ENCODE measurements at regions not wholly inside any gene's neighbourhood (a gene's known extent, or its start where the extent isn't known, plus 50 kb on each side); places are given as distances from the start of the nearest gene placed in this dataset.

- Histone ChIP-seq H4K20me1 (replicated peaks in 1 of 2; ENCODE audit: control insufficient read depth in 1 of 2, insufficient read depth in 2 of 2, low read length in 2 of 2) (no peaks in the 10 kb centered on the region), H2BK20ac (ENCODE audit: low read length) (no peak overlapping the region), H4K5ac (ENCODE audit: insufficient read length, low read depth, low read length) (no peak overlapping the region), H3K23me2 (ENCODE audit: low read depth, low read length) (no peaks in the 10 kb centered on the region), H4K8ac (ENCODE audit: extremely low read depth, insufficient read depth, low read length) (no peak overlapping the region), H3K4me3 (ENCODE audit: extremely low read depth in 1 of 4, insufficient read depth in 2 of 4, low read depth in 3 of 4, low read length in 4 of 4) (no peak overlapping the region), H4K91ac (replicated peaks; ENCODE audit: insufficient read length, low read length) (no peak overlapping the region), H3K4me2 (ENCODE audit: insufficient read depth in 1 of 2, low read depth in 2 of 2, low read length in 2 of 2) (no peak overlapping the region), H2AFZ (ENCODE audit: low read length) (no peak overlapping the region), H3K27ac (ENCODE audit: low read depth, low read length) (no peak overlapping the region), H3K27me3 (replicated peaks in 1 of 4; ENCODE audit: control insufficient read depth in 3 of 4, extremely low read depth in 1 of 4, insufficient read depth in 3 of 4, low read length in 3 of 4) (no peaks in the 10 kb centered on the region), H3K4ac (replicated peaks; ENCODE audit: insufficient read length, low read depth, low read length) (no peak overlapping the region), H2AK5ac (ENCODE audit: low read depth, low read length) (no peak overlapping the region), H2BK120ac (replicated peaks; ENCODE audit: low read depth, low read length) (no peak overlapping the region), H3K9ac (replicated peaks in 1 of 4; ENCODE audit: extremely low read depth in 1 of 4, low read depth in 3 of 4, low read length in 3 of 4) (no peak overlapping the region), H3K56ac (replicated peaks; ENCODE audit: insufficient read length, low read depth, low read length) (no peak overlapping the region), H2BK12ac (ENCODE audit: low read depth, low read length) (no peak overlapping the region), H3K9me3 (ENCODE audit: insufficient read depth in 2 of 2, low read depth in 1 of 2, low read length in 1 of 2) (peaks cover 8 to 17% of the 10 kb centered on the region in 2 experiments), H3K79me1 (ENCODE audit: low read depth, low read length) (no peaks in the 10 kb centered on the region), H3K14ac (ENCODE audit: insufficient read length) (no peak overlapping the region), H3K18ac (ENCODE audit: extremely low read depth, low read length) (no peak overlapping the region), H3K4me1 (replicated peaks in 1 of 4; ENCODE audit: control insufficient read depth in 3 of 4, insufficient read depth in 4 of 4, low read length in 3 of 4) (no peaks in the 10 kb centered on the region; a peak in 1 of 7 replicates), H2BK15ac (ENCODE audit: low read length) (no peak overlapping the region), H3K23ac (ENCODE audit: insufficient read length) (no peak overlapping the region), H3K36me3 (ENCODE audit: control insufficient read depth in 2 of 4, insufficient read depth in 4 of 4, low read length in 3 of 4) (no peaks in the 10 kb centered on the region), H2BK5ac (ENCODE audit: low read depth, low read length) (no peak overlapping the region), H3K79me2 (ENCODE audit: control insufficient read depth in 1 of 2, insufficient read depth in 2 of 2, low read length in 2 of 2) (no peaks in the 10 kb centered on the region)
- CTCF ChIA-PET (ENCODE audit: partially characterized antibody): interaction anchor here (0.6 kb wide), 1 partner anchor 8 kb away, joined by 3 read pairs; no protein-coding TSS in a partner anchor
- no peak for FAIRE-seq
- POLR2A ChIA-PET (ENCODE audit: partially characterized antibody): no interaction called here
- DNase-seq (ENCODE audit: low read depth in 1 of 2, low spot score in 2 of 2): no peak
- WGBS, 2 experiments (ENCODE audit: extremely low coverage in 1 of 2, insufficient coverage in 1 of 2, insufficient read length in 1 of 2, insufficient replicate concordance in 2 of 2, low coverage in 1 of 2, low lambda C conversion rate in 2 of 2, missing lambda C conversion rate in 1 of 2): 89% methylated on average over 1 of the region's 1 CpG; no CpG with 5 or more reads in 1 of the 2 experiments
- TF ChIP-seq ZNF274 (IDR thresholded peaks at IDR 0.05; ENCODE audit: borderline replicate concordance, extremely low read depth, low read length): no peak
These were observed 751.1 kb downstream of the KCNJ2 start for GRCh38 chr17:70920416-70920815.
